Neural progenitor cell (in vitro differentiated cells): ENCODE measurements at regions not wholly inside any gene's neighbourhood (a gene's known extent, or its start where the extent isn't known, plus 50 kb on each side); places are given as distances from the start of the nearest gene placed in this dataset.

ENCODE experiments used
- EZH2 ChIP-seq: fragments of 200-600 bp; sonication (generic); IDR thresholded peaks from 2 replicates; pipeline ENCODE4 v1.6.1; 2017; ENCODE audit warnings: antibody characterized with exemption, mild to moderate bottlenecking, moderate library complexity
- EZH2phosphoT487 ChIP-seq: fragments of 200-600 bp; sonication (generic); IDR thresholded peaks from 2 replicates; pipeline ENCODE4 v1.6.1; 2017; ENCODE audit warnings: antibody characterized with exemption
- TF ChIP-seq, protein P1 (sequence below): fragments of 200-600 bp; sonication (generic); IDR thresholded peaks from 2 replicates; pipeline ENCODE4 v1.5.1; 2017; ENCODE audit warnings: antibody characterized with exemption, mild to moderate bottlenecking

DNA sequence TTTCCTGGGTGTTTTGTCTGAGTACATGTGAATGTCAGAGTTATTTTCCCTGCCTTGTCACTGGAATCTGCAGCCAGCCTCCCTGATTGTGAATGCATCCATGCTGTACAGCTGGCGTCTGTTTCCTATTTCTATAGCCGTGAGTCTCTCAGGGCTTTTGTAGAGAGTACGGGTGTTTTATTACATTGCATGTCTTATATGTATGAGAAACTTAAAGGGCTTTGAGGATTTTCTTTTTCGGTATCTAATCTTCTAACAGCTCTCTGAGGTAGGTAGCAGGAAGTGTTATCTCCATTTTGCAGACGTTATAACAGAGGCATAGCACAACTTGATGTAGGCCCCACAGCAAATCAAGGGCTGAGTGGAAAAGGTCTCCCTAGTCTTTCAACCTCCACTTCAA lies 272.9 kb downstream of the PRL start:
- TF ChIP-seq, protein P1, sequence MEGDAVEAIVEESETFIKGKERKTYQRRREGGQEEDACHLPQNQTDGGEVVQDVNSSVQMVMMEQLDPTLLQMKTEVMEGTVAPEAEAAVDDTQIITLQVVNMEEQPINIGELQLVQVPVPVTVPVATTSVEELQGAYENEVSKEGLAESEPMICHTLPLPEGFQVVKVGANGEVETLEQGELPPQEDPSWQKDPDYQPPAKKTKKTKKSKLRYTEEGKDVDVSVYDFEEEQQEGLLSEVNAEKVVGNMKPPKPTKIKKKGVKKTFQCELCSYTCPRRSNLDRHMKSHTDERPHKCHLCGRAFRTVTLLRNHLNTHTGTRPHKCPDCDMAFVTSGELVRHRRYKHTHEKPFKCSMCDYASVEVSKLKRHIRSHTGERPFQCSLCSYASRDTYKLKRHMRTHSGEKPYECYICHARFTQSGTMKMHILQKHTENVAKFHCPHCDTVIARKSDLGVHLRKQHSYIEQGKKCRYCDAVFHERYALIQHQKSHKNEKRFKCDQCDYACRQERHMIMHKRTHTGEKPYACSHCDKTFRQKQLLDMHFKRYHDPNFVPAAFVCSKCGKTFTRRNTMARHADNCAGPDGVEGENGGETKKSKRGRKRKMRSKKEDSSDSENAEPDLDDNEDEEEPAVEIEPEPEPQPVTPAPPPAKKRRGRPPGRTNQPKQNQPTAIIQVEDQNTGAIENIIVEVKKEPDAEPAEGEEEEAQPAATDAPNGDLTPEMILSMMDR = no peak
- TF ChIP-seq EZH2 (no peak), EZH2phosphoT487 (no peak)
